Peyer's patch (tissue), 4 donors: ENCODE measurements at regions not wholly inside any gene's neighbourhood (a gene's known extent, or its start where the extent isn't known, plus 50 kb on each side); places are given as distances from the start of the nearest gene placed in this dataset.

Source experiments
- CTCF ChIP-seq, 6 experiments: fragments of 450-650 bp in 4 of 6; fragments of 200-600 bp in 2 of 6; sonication (generic) in 1 of 6; IDR thresholded peaks; one replicate each; pipeline ENCODE4 v1.5.1; 2017 to 2019; ENCODE audit warnings: antibody characterized with exemption in 6 of 6, mild to moderate bottlenecking in 3 of 6, moderate library complexity in 1 of 6
- POLR2A ChIP-seq, 2 donors: fragments of 450-650 bp; IDR thresholded peaks; one replicate each; pipeline ENCODE4 v1.5.1; 2017; ENCODE audit warnings: antibody characterized with exemption in 2 of 2, mild to moderate bottlenecking in 2 of 2, moderate library complexity in 2 of 2

GRCh38 chr4:99724067-99724466 lies 66.4 kb upstream of the C4orf54 start:
- TF ChIP-seq CTCF (IDR thresholded peaks at IDR 0.05) (no peak), POLR2A (IDR thresholded peaks at IDR 0.05) (no peak)
